ENCODE measurements at regions not wholly inside any gene's neighbourhood (a gene's known extent, or its start where the extent isn't known, plus 50 kb on each side); places are given as distances from the start of the nearest gene placed in this dataset.

- DNase-seq (ENCODE audit: extremely low read depth, low read depth), result no peak
These were observed 905.4 kb downstream of the ROBO2 start for GRCh38 chr3:77945320-77945719.

DNA sequence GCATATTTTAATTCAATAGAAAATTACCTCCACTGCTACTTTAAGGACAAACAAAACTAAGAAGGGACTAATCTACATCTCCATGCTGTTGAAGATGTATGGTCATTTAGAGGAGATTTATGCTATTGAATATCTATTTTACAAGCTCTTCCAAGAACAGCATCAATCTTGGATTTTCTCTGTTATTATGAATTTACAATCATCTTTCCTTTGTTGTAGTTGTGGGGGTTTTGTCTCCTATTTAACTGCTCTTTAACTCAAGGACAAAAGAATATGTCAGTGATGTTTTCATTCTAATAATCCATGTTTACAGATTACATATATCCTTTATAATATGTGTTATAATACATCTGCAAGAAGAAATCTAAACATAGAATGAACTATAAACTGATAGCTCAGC, 907.8 kb downstream of the ROBO2 start:
- DNase-seq (ENCODE audit: extremely low read depth, low read depth), result no peak

- no peak for DNase-seq (ENCODE audit: extremely low read depth, low read depth)
These were observed 927.7 kb downstream of the ROBO2 start for GRCh38 chr3:77967621-77968020.

DNA sequence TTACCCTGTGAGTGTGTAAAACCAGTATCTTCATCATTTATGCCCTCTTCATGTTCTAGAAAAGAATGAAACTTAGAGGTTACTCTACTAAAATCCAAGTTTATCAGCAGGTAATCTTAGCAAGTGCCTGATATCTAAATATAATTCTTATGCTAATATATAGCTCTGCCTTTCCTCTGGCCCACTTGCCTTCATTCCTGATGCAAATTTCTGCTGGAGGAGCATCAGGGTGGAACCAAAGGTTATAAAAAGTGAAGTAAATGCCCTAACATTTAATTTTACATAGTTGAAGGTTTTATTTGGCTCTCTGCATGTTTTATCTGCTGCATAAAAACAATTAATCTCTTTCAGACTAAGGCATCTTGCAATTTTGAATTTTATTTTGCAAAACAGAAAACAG, 936.2 kb downstream of the ROBO2 start:
- no peak for DNase-seq (ENCODE audit: extremely low read depth, low read depth)

DNA sequence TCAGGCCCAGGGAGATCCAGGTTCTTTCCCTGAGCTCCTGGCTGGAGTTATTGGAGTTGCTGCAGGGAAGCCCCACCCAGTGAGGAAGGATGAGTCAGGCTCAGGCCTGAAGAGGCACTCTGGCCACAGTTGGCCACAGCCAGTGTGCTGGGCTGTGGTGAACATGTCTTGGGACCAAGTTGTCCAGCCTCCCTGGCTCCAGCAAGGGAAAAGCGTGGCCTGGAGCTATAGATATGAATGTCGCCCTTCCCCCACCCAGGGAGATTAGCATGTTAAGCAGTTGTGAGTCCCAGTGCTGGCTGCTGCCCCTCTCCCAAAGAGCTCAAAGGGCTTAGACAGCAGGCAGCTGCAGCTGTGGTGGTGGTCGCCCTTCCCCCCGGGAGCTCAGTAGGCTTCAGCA, 963.2 kb downstream of the ROBO2 start:
- no peak for DNase-seq (ENCODE audit: extremely low read depth, low read depth)

DNA sequence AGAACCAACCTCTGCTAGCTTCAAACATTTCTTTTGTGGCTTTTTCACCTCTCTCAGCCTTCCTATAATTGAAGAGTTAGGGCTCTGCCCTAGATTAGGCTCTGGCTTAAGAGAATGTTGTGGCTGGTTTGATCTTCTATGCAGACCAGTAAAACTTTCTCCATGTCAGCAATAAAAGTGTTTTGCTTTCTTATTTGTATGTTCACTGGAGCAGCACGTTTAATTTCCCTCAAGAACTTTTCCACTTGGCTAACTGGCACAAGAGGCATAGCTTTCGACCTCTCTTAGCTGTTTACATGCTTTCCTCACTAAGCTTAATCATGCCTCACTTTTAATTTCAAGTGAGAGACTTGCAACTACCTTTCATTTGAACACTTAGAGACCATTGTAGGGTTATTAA, 964.7 kb downstream of the ROBO2 start:
- DNase-seq (ENCODE audit: extremely low read depth, low read depth), result no peak

DNA sequence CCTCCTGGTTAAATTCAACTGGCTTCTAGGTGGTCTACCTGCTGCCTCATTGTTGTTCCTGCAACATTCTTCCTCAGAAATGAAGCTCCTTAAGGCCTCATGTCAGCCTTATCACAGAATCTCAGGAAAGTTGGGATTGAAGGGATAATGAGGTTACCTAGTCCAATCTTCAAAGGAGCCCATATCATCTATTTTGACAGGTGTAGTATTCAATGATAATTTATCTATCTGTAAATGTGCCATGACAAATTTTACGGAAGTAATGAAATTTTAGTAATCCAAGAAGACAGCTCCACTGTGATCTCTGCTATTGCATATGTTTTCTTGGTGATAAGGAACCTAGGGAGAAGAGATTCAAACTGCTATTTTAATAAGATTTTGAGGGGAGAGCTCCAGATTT, 973.8 kb downstream of the ROBO2 start:
- no peak for DNase-seq (ENCODE audit: extremely low read depth, low read depth)

GRCh38 chr3:78015856-78016255, 976.0 kb downstream of the ROBO2 start:
- no peak for DNase-seq (ENCODE audit: extremely low read depth, low read depth)

GRCh38 chr3:78021710-78022109, 981.8 kb downstream of the ROBO2 start:
- no peak for DNase-seq (ENCODE audit: extremely low read depth, low read depth)

DNA sequence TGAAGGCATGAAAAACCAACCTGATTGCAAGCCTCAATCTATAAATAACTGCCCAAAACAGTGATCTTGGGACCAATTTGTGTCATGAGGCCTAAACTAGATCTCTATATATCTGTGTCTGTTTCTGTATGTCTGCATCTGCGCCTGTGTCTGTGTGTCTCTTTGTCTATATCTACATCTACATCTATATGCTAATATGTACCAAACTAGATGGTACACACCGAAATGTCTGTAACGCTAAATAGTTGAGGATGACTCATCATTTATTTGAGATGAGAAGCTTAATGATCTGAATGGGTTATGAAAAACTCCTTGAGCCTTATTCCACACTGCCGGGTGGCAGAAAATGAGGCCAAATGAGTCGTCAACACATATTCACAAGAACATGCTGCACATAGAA, 982.3 kb downstream of the ROBO2 start:
- no peak for DNase-seq (ENCODE audit: extremely low read depth, low read depth)

DNA sequence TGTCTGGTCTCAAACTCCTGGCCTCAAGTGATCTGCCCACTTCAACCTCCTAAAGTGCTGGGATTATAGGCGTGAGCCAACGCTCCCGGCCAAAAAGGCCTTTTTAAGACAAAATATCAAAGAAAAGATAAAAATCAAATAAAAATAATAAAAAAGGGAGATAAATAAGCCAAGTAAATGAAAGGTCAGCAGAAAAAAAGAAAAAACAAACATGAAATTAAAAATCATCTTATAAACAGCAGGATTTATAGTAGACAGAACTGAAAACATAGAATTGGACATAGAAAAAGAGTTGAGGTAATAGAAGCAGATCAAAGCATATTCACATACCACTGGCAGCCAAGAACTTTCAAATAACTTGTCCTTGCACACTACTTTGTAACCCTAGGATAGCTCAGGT, 983.4 kb downstream of the ROBO2 start:
- no peak for DNase-seq (ENCODE audit: extremely low read depth, low read depth)

DNA sequence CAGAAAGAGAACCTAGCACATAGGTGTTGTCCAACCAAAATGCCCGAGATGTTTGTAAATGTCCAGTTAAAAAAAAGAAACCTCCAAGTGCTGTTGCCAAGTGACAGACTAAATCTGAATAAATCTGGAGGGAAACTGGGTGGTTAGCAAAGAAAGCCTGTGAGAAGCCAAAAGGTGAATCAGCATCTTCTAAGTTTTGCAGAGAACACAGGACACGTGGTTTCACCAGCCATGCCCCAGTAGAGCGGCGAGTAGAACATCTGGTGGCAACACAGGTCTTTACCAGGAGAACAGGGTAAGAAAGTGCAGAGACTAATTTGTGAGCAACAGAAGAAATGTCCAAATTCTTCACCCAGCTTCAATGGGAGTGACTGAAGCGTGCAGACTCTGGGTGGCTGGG, 986.0 kb downstream of the ROBO2 start:
- no peak for DNase-seq (ENCODE audit: extremely low read depth, low read depth)

- DNase-seq (ENCODE audit: extremely low read depth, low read depth), result no peak
These were observed 986.5 kb downstream of the ROBO2 start for GRCh38 chr3:78026318-78026828.

GRCh38 chr3:78029775-78030174, 989.9 kb downstream of the ROBO2 start:
- no peak for DNase-seq (ENCODE audit: extremely low read depth, low read depth)

- no peak for DNase-seq (ENCODE audit: extremely low read depth, low read depth)
These were observed 995.3 kb downstream of the ROBO2 start for GRCh38 chr3:78035131-78035641.

GRCh38 chr3:78041486-78041885, 1001.6 kb downstream of the ROBO2 start:
- DNase-seq (ENCODE audit: extremely low read depth, low read depth), result no peak

DNA sequence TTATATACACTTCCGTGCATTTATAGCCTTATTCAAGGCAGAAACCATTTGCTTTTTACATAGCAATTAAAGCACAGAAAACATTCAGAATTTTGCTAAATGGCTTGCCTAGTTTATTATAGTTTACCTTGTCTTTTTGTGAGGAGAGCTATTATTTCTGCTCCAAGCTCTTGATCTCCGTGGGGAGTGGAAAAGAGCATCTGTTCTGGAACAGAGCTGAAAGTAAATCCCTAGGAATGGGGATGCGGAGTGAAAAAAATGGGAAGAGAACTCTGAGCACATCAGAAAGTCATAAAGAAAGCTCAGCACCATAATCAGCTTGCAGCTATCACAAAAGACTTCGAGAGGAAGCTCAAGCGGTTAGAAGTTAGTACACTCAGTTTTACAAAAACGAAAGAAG, 1006.7 kb downstream of the ROBO2 start:
- no peak for DNase-seq (ENCODE audit: extremely low read depth, low read depth)

GRCh38 chr3:78048698-78049097, 1008.8 kb downstream of the ROBO2 start:
- DNase-seq (ENCODE audit: extremely low read depth, low read depth), result no peak

GRCh38 chr3:78049521-78049920, 1009.6 kb downstream of the ROBO2 start:
- DNase-seq (ENCODE audit: extremely low read depth, low read depth), result no peak

DNA sequence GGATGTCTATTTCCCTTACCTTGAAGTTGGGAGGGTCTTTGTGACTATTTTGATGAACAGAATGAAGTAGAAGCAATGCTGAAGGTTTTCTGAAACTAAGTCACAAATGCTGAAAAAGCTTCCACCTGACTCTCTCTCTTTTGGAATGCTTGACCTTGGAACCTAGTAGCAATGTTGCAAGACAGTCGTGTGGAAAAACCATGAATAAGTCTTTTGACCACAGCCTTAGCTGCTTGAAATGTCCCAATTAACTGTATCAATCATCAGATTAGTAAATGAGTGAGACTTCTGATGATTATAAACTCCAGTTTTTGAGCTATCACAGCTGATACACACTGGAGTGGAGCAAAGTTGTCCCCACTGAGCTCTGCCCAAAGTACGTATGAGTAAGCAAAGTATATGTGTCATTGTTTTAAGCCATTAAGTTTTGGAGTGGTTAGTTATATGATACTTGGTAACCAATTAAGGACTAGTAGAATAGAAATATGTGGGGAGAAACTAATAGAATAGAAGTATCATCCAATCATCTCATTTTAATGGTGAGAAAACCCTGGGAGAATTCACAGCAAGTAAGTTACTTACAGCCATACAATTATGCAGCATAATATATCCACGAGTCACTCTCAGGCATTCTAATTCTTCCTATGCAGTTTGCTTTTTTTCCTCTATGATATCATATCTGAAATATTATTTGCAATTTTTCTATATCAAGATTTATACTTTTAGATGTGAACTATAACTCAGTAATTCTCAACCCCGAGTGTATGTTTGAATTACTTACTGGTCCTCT, 1010.6 kb downstream of the ROBO2 start:
- no peak for DNase-seq (ENCODE audit: extremely low read depth, low read depth)

DNA sequence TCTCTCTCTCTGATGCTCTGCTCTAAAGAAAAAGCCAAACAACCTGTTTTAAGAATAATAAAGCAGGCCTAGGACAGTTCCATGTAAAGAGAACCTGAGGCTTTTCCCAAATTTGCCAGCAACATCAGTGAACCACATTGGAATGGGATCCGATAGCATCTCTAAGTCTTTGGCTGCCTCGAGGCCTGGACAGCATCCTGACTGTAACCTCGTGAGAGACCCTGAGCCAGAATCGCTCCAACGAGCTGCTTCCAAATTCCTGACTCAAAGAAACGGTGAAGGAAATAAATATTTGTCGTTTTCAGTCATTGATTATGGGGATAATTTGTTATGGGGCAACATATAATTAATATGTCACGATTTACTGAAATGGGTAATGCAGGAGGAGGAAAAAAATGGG, 1012.8 kb downstream of the ROBO2 start:
- DNase-seq (ENCODE audit: extremely low read depth, low read depth), result no peak

DNA sequence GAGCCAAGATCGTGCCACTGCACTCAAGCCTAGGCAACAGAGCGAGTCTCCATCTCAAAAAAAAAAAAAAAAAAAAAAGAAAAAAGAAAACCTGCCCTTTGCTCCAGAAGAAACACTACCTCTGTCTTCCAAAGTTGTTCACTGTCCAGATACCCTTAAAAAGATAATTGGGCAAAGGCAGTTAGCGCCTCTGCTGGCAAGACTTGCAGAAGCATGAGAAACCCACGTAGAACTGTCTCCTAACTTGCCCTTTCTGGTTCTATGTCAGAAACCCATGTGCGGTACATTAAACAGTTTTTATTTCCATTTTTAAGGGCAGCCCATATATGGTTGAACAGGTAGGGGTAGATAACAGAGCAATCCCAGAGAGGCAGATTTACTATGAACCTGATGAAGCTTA, 1026.4 kb downstream of the ROBO2 start:
- no peak for DNase-seq (ENCODE audit: extremely low read depth, low read depth)

DNA sequence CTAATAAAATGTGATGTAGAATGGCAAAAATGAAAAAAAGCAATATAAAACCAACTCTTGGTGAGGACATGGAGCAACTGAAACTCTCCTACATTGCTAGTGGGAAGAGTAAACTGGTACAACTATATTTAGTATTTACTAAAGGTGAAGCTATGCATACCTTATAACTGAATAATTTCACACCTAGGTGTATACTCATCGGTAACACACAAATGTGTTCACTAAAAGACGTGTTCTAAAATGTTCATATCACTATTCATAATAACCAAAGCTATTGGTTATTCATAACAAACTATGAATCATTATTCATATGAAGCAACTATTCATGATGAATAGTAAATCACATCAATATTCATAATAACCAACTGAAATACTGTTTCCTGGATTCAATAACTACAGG, 1030.3 kb downstream of the ROBO2 start:
- DNase-seq (ENCODE audit: extremely low read depth, low read depth), result no peak

Data from NCI-H460 (cell line).